ENCODE measurements at regions not wholly inside any gene's neighbourhood (a gene's known extent, or its start where the extent isn't known, plus 50 kb on each side); places are given as distances from the start of the nearest gene placed in this dataset.

GRCh38 chr5:91223886-91224285 lies 159.2 kb downstream of the ARRDC3 start:
- intact Hi-C loops (cut with micrococcal nuclease; ENCODE audit: unreplicated experiment), result no loop called here
- no peak for DNase-seq
- Histone ChIP-seq H3K27me3 (ENCODE audit: insufficient read depth, low read depth) (no peaks in the 10 kb centered on the region), H3K9me3 (ENCODE audit: insufficient read depth, low read depth) (peaks cover 3% of the 10 kb centered on the region; the same call in 1 of the 2 replicates), H3K27ac (no peak overlapping the region), H3K79me2 (ENCODE audit: low read depth) (no peaks in the 10 kb centered on the region), H3K36me3 (ENCODE audit: low read depth) (no peaks in the 10 kb centered on the region), H3K4me1 (replicated peaks; ENCODE audit: insufficient read depth) (peaks cover 16% of the 10 kb centered on the region), H2AFZ (no peak overlapping the region), H3K4me2 (no peak overlapping the region), H3F3A (ENCODE audit: insufficient read depth, low read depth) (peaks cover 21% of the 10 kb centered on the region), H4K20me1 (ENCODE audit: insufficient read depth) (no peaks in the 10 kb centered on the region), H3K9me2 (ENCODE audit: insufficient read depth) (no peaks in the 10 kb centered on the region), H3K4me3 (no peak overlapping the region)
- ChIA-PET POLR2A (ENCODE audit: unreplicated experiment) (no interaction called here), CTCF (no interaction called here)
- BruUV-seq (replicated peaks), result no TSS peak
- TF ChIP-seq CTCF (conservative IDR thresholded peaks at IDR 0.05) (no peak), EZH2 (IDR thresholded peaks at IDR 0.05; ENCODE audit: low read depth) (no peak)

GRCh38 chr5:91222482-91222881 lies 160.6 kb downstream of the ARRDC3 start:
- Histone ChIP-seq H2AFZ (no peak overlapping the region), H3K79me2 (ENCODE audit: low read depth) (no peaks in the 10 kb centered on the region), H3K9me2 (ENCODE audit: insufficient read depth) (no peaks in the 10 kb centered on the region), H3K4me1 (replicated peaks; ENCODE audit: insufficient read depth) (peaks cover 23% of the 10 kb centered on the region), H3K27me3 (ENCODE audit: insufficient read depth, low read depth) (no peaks in the 10 kb centered on the region), H3K9me3 (ENCODE audit: insufficient read depth, low read depth) (no peaks in the 10 kb centered on the region), H4K20me1 (ENCODE audit: insufficient read depth) (no peaks in the 10 kb centered on the region), H3K4me2 (no peak overlapping the region), H3K27ac (no peak overlapping the region), H3K4me3 (no peak overlapping the region), H3K36me3 (ENCODE audit: low read depth) (no peaks in the 10 kb centered on the region), H3F3A (ENCODE audit: insufficient read depth, low read depth) (peaks cover 23% of the 10 kb centered on the region)
- CTCF ChIA-PET, result no interaction called here
- POLR2A ChIA-PET (ENCODE audit: unreplicated experiment), result no interaction called here
- TF ChIP-seq EZH2 (IDR thresholded peaks at IDR 0.05; ENCODE audit: low read depth), result no peak
- no peak for TF ChIP-seq CTCF (conservative IDR thresholded peaks at IDR 0.05)
- BruUV-seq (replicated peaks), result no TSS peak
- intact Hi-C loops (cut with micrococcal nuclease; ENCODE audit: unreplicated experiment), result no loop called here
- DNase-seq, result no peak

GRCh38 chr5:91221917-91222316 lies 161.2 kb downstream of the ARRDC3 start:
- ChIA-PET POLR2A (ENCODE audit: unreplicated experiment) (no interaction called here), CTCF (no interaction called here)
- DNase-seq, result no peak
- TF ChIP-seq EZH2 (IDR thresholded peaks at IDR 0.05; ENCODE audit: low read depth), result no peak
- TF ChIP-seq CTCF (conservative IDR thresholded peaks at IDR 0.05), result no peak
- H3K79me2 ChIP-seq (ENCODE audit: low read depth), result no peaks in the 10 kb centered on the region
- H3K27me3 ChIP-seq (ENCODE audit: insufficient read depth, low read depth), result no peaks in the 10 kb centered on the region
- no peak overlapping the region for H3K4me2 ChIP-seq
- no peaks in the 10 kb centered on the region for H4K20me1 ChIP-seq (ENCODE audit: insufficient read depth)
- peaks cover 23% of the 10 kb centered on the region for H3K4me1 ChIP-seq (replicated peaks; ENCODE audit: insufficient read depth)
- intact Hi-C loops (cut with micrococcal nuclease; ENCODE audit: unreplicated experiment), result no loop called here
- no peak overlapping the region for H3K27ac ChIP-seq
- H3F3A ChIP-seq (ENCODE audit: insufficient read depth, low read depth), result peaks cover 23% of the 10 kb centered on the region
- H3K36me3 ChIP-seq (ENCODE audit: low read depth), result no peaks in the 10 kb centered on the region
- no peaks in the 10 kb centered on the region for H3K9me3 ChIP-seq (ENCODE audit: insufficient read depth, low read depth)
- BruUV-seq (replicated peaks), result no TSS peak
- no peak overlapping the region for H3K4me3 ChIP-seq
- H3K9me2 ChIP-seq (ENCODE audit: insufficient read depth), result no peaks in the 10 kb centered on the region
- H2AFZ ChIP-seq, result no peak overlapping the region
